Loucy (cell line): ENCODE measurements at regions not wholly inside any gene's neighbourhood (a gene's known extent, or its start where the extent isn't known, plus 50 kb on each side); places are given as distances from the start of the nearest gene placed in this dataset.

Experiments used
- H2AFZ ChIP-seq: fragments of 200-600 bp; sonication (generic); 2 replicates; pipeline ENCODE4 v1.6.0; 2016; ENCODE audit warnings: antibody characterized with exemption, mild to moderate bottlenecking, low read length, moderate library complexity
- H3F3A ChIP-seq: fragments of 200-600 bp; 2 replicates; pipeline ENCODE4 v1.6.0; 2016; ENCODE audit warnings: antibody characterized with exemption, low read depth, mild to moderate bottlenecking
- H3K27me3 ChIP-seq: fragments of 200-600 bp; sonication (generic); 2 replicates; pipeline ENCODE4 v1.6.1; 2014; ENCODE audit warnings: low read length, mild to moderate bottlenecking; ENCODE audit not compliant: insufficient read depth, poor library complexity, severe bottlenecking
- H3K36me3 ChIP-seq: fragments of 200-600 bp; sonication (generic); 2 replicates; pipeline ENCODE4 v1.6.1; 2016; ENCODE audit warnings: low read length; ENCODE audit not compliant: insufficient read depth
- H3K4me1 ChIP-seq: fragments of 200-600 bp; sonication (generic); 2 replicates; pipeline ENCODE4 v1.5.1; 2014; ENCODE audit warnings: low read length, mild to moderate bottlenecking; ENCODE audit not compliant: insufficient read depth, poor library complexity, severe bottlenecking
- H3K4me2 ChIP-seq: fragments of 200-600 bp; sonication (generic); 2 replicates; pipeline ENCODE4 v1.6.0; 2014; ENCODE audit warnings: antibody characterized with exemption, low read length, low read depth, mild to moderate bottlenecking; ENCODE audit not compliant: poor library complexity, severe bottlenecking
- H3K4me3 ChIP-seq: fragments of 200-600 bp; sonication (generic); 2 replicates; pipeline ENCODE4 v1.5.1; 2014; ENCODE audit warnings: low read length, mild to moderate bottlenecking, mixed read lengths; ENCODE audit not compliant: poor library complexity, severe bottlenecking
- H3K79me2 ChIP-seq: fragments of 200-600 bp; sonication (generic); 2 replicates; pipeline ENCODE4 v1.6.1; 2014; ENCODE audit warnings: low read length; ENCODE audit not compliant: insufficient read depth
- H3K9ac ChIP-seq: fragments of 200-600 bp; sonication (generic); 2 replicates; pipeline ENCODE4 v1.6.0; 2014; ENCODE audit warnings: mild to moderate bottlenecking, low read depth, low read length, moderate library complexity; ENCODE audit not compliant: poor library complexity, severe bottlenecking
- H3K9me2 ChIP-seq: fragments of 200-600 bp; sonication (generic); replicated peaks from 2 replicates; pipeline ENCODE4 v1.6.1; 2016; ENCODE audit warnings: low read depth, low read length, mixed read lengths
- H3K9me3 ChIP-seq: fragments of 200-600 bp; sonication (generic); 2 replicates; pipeline ENCODE4 v1.6.1; 2014; ENCODE audit warnings: mild to moderate bottlenecking, antibody characterized with exemption, low read length, low read depth; ENCODE audit not compliant: insufficient read depth
- H4K20me1 ChIP-seq: fragments of 200-600 bp; sonication (generic); 2 replicates; pipeline ENCODE4 v1.6.0; 2014; ENCODE audit warnings: antibody characterized with exemption, low read length, mild to moderate bottlenecking; ENCODE audit not compliant: insufficient read depth, poor library complexity, severe bottlenecking
- CTCF ChIP-seq: fragments of 200-600 bp; sonication (generic); conservative IDR thresholded peaks from 2 replicates; pipeline ENCODE4 v1.5.1; 2014; ENCODE audit warnings: mild to moderate bottlenecking, antibody characterized with exemption, low read length
- EZH2phosphoT487 ChIP-seq: fragments of 200-600 bp; IDR thresholded peaks from 2 replicates; pipeline ENCODE4 v1.6.1; 2018; ENCODE audit warnings: antibody characterized with exemption, mild to moderate bottlenecking, moderate library complexity, borderline replicate concordance

GRCh38 chr6:80930376-80930775, 822.1 kb downstream of the TENT5A start:
- Histone ChIP-seq H3K4me2 (no peak overlapping the region), H3K9me3 (peaks cover 11% of the 10 kb centered on the region; the same call in 1 of the 2 replicates), H3K79me2 (no peaks in the 10 kb centered on the region), H2AFZ (no peak overlapping the region), H3K4me3 (no peak overlapping the region), H3K36me3 (no peaks in the 10 kb centered on the region), H3K9ac (no peak overlapping the region), H3F3A (no peaks in the 10 kb centered on the region), H3K9me2 (no peaks in the 10 kb centered on the region), H3K27me3 (no peaks in the 10 kb centered on the region), H3K4me1 (peaks cover 5% of the 10 kb centered on the region), H4K20me1 (no peaks in the 10 kb centered on the region)
- TF ChIP-seq CTCF (0 out of 2 replicates have a peak, but pooled peaks have one; percentile 9), EZH2phosphoT487 (no peak)

GRCh38 chr6:80923816-80924215, 817.3 kb downstream of the BCKDHB start:
- no peaks in the 10 kb centered on the region for H3K36me3 ChIP-seq
- H3K9me3 ChIP-seq = peaks cover 8% of the 10 kb centered on the region; the same call in 1 of the 2 replicates
- no peaks in the 10 kb centered on the region for H3K9me2 ChIP-seq
- H3K27me3 ChIP-seq = no peaks in the 10 kb centered on the region
- no peaks in the 10 kb centered on the region for H3F3A ChIP-seq
- no peak overlapping the region for H3K4me2 ChIP-seq
- peaks cover 15% of the 10 kb centered on the region for H3K4me1 ChIP-seq
- H2AFZ ChIP-seq = no peak overlapping the region
- TF ChIP-seq EZH2phosphoT487 (no peak), CTCF (no peak)
- H3K9ac ChIP-seq = no peak overlapping the region
- no peaks in the 10 kb centered on the region for H4K20me1 ChIP-seq
- no peak overlapping the region for H3K4me3 ChIP-seq
- H3K79me2 ChIP-seq = no peaks in the 10 kb centered on the region

GRCh38 chr6:80922916-80923455, 816.5 kb downstream of the BCKDHB start:
- Histone ChIP-seq H3K36me3 (no peaks in the 10 kb centered on the region), H3K9ac (no peak overlapping the region), H3K79me2 (no peaks in the 10 kb centered on the region), H3K9me3 (peaks cover 8% of the 10 kb centered on the region; the same call in 1 of the 2 replicates), H2AFZ (no peak overlapping the region), H3K4me1 (peaks cover 15% of the 10 kb centered on the region), H3K4me2 (no peak overlapping the region), H4K20me1 (no peaks in the 10 kb centered on the region), H3K9me2 (no peaks in the 10 kb centered on the region), H3K4me3 (no peak overlapping the region), H3K27me3 (no peaks in the 10 kb centered on the region), H3F3A (no peaks in the 10 kb centered on the region)
- TF ChIP-seq CTCF (no peak), EZH2phosphoT487 (no peak)
